K562 (cell line): ENCODE measurements at regions not wholly inside any gene's neighbourhood (a gene's known extent, or its start where the extent isn't known, plus 50 kb on each side); places are given as distances from the start of the nearest gene placed in this dataset.

Experiments used
- ATAC-seq: fragments of 200-7000 bp; cut with Tn5 transposase; 3 replicates; pipeline ENCODE4 v1.9.1; 2020; ENCODE audit warnings: moderate library complexity
- BruUV-seq: library from RNA; stranded (reverse); fragments of 400-500 nt; replicated peaks from 2 replicates; lab custom pipeline; 2021; lab: Mats Ljungman, UMichigan
- CTCF ChIA-PET: fragments of 300-600 bp; formaldehyde crosslinking; extraction: SDS; loops from one replicate; lab custom pipeline; 2021; ENCODE audit warnings: low intra/inter-chr PET ratio; lab: Yijun Ruan, JAX
- POLR2A ChIA-PET: fragments of 300-600, 350-650 bp; sonication (Branson Sonifier 250); formaldehyde crosslinking; extraction: SDS; loops from one replicate; lab custom pipeline; 2021; ENCODE audit warnings: antibody characterized with exemption, inconsistent platforms; lab: Yijun Ruan, JAX
- DNase-seq, 4 experiments: peaks; one replicate each; pipeline versions ENCODE4 v3.0.0 to v3.0.0-alpha.2; 2011 to 2018; ENCODE audit warnings: low spot score in 3 of 4, mixed read lengths in 3 of 4; ENCODE audit errors: extremely low read depth in 1 of 4
- FAIRE-seq: peaks from 2 replicates; lab custom pipeline; 2011; peaks lifted over from hg19 to GRCh38; lab: Jason Lieb, UNC
- H2AFZ ChIP-seq: 2 replicates; pipeline ENCODE4 v1.6.0; 2011; ENCODE audit warnings: low read depth, low read length, control low read depth, inconsistent platforms
- H3K27ac ChIP-seq: fragments of 200-600 bp; 3 replicates; pipeline ENCODE4 v1.8.0; 2011; ENCODE audit warnings: low read depth, mild to moderate bottlenecking, control low read depth, inconsistent platforms, low read length, moderate library complexity, mixed read lengths; ENCODE audit errors: extremely low read depth
- H3K27me3 ChIP-seq, 2 experiments: fragments of 300-600 bp in 1 of 2; 2 replicates in 1 of 2; 3 replicates in 1 of 2; pipeline versions ENCODE4 v1.6.0 to v1.8.0; 2011; ENCODE audit warnings: inconsistent platforms in 2 of 2, low read length in 2 of 2, mild to moderate bottlenecking in 1 of 2, mixed read lengths in 1 of 2, moderate library complexity in 1 of 2; ENCODE audit not compliant: control insufficient read depth in 2 of 2, insufficient read depth in 2 of 2
- H3K36me3 ChIP-seq: fragments of 300-600 bp; 3 replicates; pipeline ENCODE4 v1.8.0; 2011; ENCODE audit warnings: mild to moderate bottlenecking, low read length, inconsistent platforms; ENCODE audit not compliant: control insufficient read depth, insufficient read depth
- H3K4me1 ChIP-seq, 2 experiments: fragments of 200-600 bp in 1 of 2; replicated peaks in 1 of 2; 2 replicates in 1 of 2; 3 replicates in 1 of 2; pipeline versions ENCODE4 v1.5.1 to v1.8.0; 2011; ENCODE audit warnings: inconsistent platforms in 2 of 2, low read length in 2 of 2, mild to moderate bottlenecking in 1 of 2, mixed read lengths in 1 of 2, moderate library complexity in 1 of 2; ENCODE audit not compliant: control insufficient read depth in 2 of 2, insufficient read depth in 2 of 2
- H3K4me2 ChIP-seq: 2 replicates; pipeline ENCODE4 v1.6.1; 2011; ENCODE audit warnings: low read length, control low read depth, inconsistent platforms, mixed read lengths; ENCODE audit not compliant: insufficient read depth
- H3K4me3 ChIP-seq: fragments of 200-600 bp; sonication (generic), shearing (Covaris generic); 2 replicates; pipeline ENCODE4 v1.5.1; 2016; ENCODE audit warnings: control low read depth, inconsistent platforms
- H3K79me2 ChIP-seq: fragments of 200-600 bp; 3 replicates; pipeline ENCODE4 v1.8.0; 2011; ENCODE audit warnings: low read length, inconsistent platforms; ENCODE audit not compliant: control insufficient read depth, insufficient read depth
- H3K9ac ChIP-seq, 2 experiments: 2 replicates each; pipeline versions ENCODE4 v1.6.0 to v1.6.1; 2011; ENCODE audit warnings: low read depth in 2 of 2, low read length in 2 of 2, control low read depth in 1 of 2, inconsistent platforms in 1 of 2, mild to moderate bottlenecking in 1 of 2, mixed read lengths in 1 of 2; ENCODE audit not compliant: insufficient read depth in 1 of 2
- H3K9me1 ChIP-seq: one replicate; pipeline ENCODE4 v1.6.0; 2011; ENCODE audit warnings: inconsistent platforms, mild to moderate bottlenecking, low read length, moderate library complexity; ENCODE audit not compliant: control insufficient read depth, insufficient read depth
- H3K9me3 ChIP-seq: replicated peaks from 2 replicates; pipeline ENCODE4 v1.5.1; 2011; ENCODE audit warnings: low read depth, low read length, inconsistent platforms; ENCODE audit not compliant: control insufficient read depth, insufficient read depth
- H4K20me1 ChIP-seq: replicated peaks from 2 replicates; pipeline ENCODE4 v1.6.1; 2011; ENCODE audit warnings: low read length, inconsistent platforms, mixed read lengths; ENCODE audit not compliant: control insufficient read depth, insufficient read depth
- CEBPZ ChIP-seq: fragments of 150-350 bp; IDR thresholded peaks from 2 replicates; pipeline ENCODE4 v1.6.1; 2014; ENCODE audit warnings: low read depth, mild to moderate bottlenecking, low read length, borderline replicate concordance
- GTF2A2 ChIP-seq: IDR thresholded peaks from 2 replicates; pipeline ENCODE4 v1.6.1; 2016; ENCODE audit warnings: mild to moderate bottlenecking, missing genetic modification characterization, missing compliant biosample characterization
- HMG20A ChIP-seq: fragments of 450-650 bp; formaldehyde crosslinking; conservative IDR thresholded peaks from 2 replicates; pipeline ENCODE4 v1.4.0; 2020; ENCODE audit warnings: mild to moderate bottlenecking, mixed read lengths
- IFI16 ChIP-seq: fragments of 250-450 bp; sonication (Bioruptor Pico); IDR thresholded peaks from 2 replicates; pipeline ENCODE4 v2.1.2; 2022; ENCODE audit warnings: mild to moderate bottlenecking, inconsistent platforms
- MCM3 ChIP-seq: fragments of 450-650 bp; IDR thresholded peaks from 2 replicates; pipeline ENCODE4 v1.6.1; 2016
- POLR2G ChIP-seq: fragments of 200-400 bp; formaldehyde crosslinking; IDR thresholded peaks from 2 replicates; pipeline ENCODE4 v1.6.1; 2017; ENCODE audit warnings: low read depth, mild to moderate bottlenecking, antibody characterized with exemption, low read length, moderate library complexity
- POLR3G ChIP-seq: IDR thresholded peaks from 2 replicates; pipeline ENCODE4 v1.6.1; 2011; ENCODE audit not compliant: insufficient read length, insufficient replicate concordance; ENCODE audit errors: extremely low read depth
- RBM25 ChIP-seq: fragments of 200-400 bp; formaldehyde crosslinking; IDR thresholded peaks from 2 replicates; pipeline ENCODE4 v1.6.1; 2018; ENCODE audit warnings: low read length, low read depth, moderate library complexity; ENCODE audit not compliant: severe bottlenecking
- RBM34 ChIP-seq: fragments of 200-400 bp; formaldehyde crosslinking; IDR thresholded peaks from 2 replicates; pipeline ENCODE4 v1.6.1; 2018; ENCODE audit warnings: low read length, borderline replicate concordance; ENCODE audit not compliant: insufficient read depth
- ZC3H4 ChIP-seq: sonication (generic); formaldehyde crosslinking; IDR thresholded peaks from 2 replicates; pipeline ENCODE4 v1.9.0; 2021; ENCODE audit warnings: missing genetic modification reagents, borderline replicate concordance
- ZKSCAN8 ChIP-seq: fragments of 200-800 bp; sonication (Bioruptor generic); IDR thresholded peaks from 2 replicates; pipeline ENCODE4 v1.6.1; 2016; ENCODE audit warnings: missing genetic modification characterization, missing compliant biosample characterization
- ZNF354B ChIP-seq: fragments of 250-450 bp; sonication (Bioruptor Pico); IDR thresholded peaks from 2 replicates; pipeline ENCODE4 v1.4.0; 2020
- ZNF445 ChIP-seq: fragments of 250-450 bp; sonication (Bioruptor Pico); IDR thresholded peaks from 2 replicates; pipeline ENCODE4 v1.4.0; 2020; ENCODE audit warnings: low read depth, mild to moderate bottlenecking, moderate library complexity
- ZNF764 ChIP-seq: fragments of 250-450 bp; sonication (Bioruptor Pico); IDR thresholded peaks from 2 replicates; pipeline ENCODE4 v1.4.0; 2020; ENCODE audit warnings: low read depth, mild to moderate bottlenecking, moderate library complexity
- WGBS: fragments of 100-300 bp; shearing (Covaris generic); methylation state at CpG from one replicate; pipeline ENCODE4 v1.1.6; 2016; ENCODE audit warnings: low coverage, mixed read lengths; ENCODE audit not compliant: insufficient coverage; ENCODE audit errors: missing lambda C conversion rate; 5-methylcytosine and 5-hydroxymethylcytosine counted together
- in situ Hi-C: fragments of 300-500 bp; cut with MboI; formaldehyde crosslinking; loops from 4 replicates; pipeline ENCODE4 v1.15.0; 2018; ENCODE audit warnings: inconsistent platforms, mixed read lengths
- intact Hi-C: fragments of 100-400 bp; cut with micrococcal nuclease; formaldehyde crosslinking; loops from 2 replicates; pipeline ENCODE4 v1.14.2; 2022
- TF ChIP-seq, protein P1 (sequence below): fragments of 450-650 bp; IDR thresholded peaks from 2 replicates; pipeline ENCODE4 v1.6.1; 2018; ENCODE audit warnings: mild to moderate bottlenecking, low read depth; ENCODE audit not compliant: partially characterized antibody

DNA sequence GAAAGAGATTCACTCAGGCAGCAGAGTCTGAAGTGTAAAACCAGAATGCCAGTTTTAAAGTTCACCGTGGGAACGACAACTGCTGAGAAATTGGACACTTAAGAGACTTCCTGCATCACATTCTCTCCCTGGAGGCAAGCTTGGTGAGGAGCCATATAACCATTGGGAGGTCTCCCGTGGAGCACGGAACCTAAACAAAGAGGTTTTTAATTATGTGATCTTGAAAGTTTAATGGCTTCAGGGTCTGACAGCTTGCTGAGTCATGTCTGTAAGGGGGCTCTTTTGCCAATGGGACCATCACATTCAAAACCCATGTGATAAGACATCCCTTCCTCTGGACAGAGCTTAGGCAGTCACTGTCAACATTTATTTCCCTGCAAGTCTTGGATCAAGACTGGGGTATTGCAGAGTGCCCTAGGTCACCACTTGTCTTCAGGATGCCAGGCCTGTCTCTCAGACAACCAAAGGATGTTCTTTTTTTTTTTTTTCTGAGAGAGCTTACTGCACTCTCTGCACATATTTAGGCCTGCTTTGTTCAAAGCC lies 674.4 kb downstream of the TYW1 start:
- H3K9me3 ChIP-seq, result no peaks in the 10 kb centered on the region
- ATAC-seq (no peak), DNase-seq (no peak), FAIRE-seq (no peak)
- H3K79me2 ChIP-seq, result no peaks in the 10 kb centered on the region
- no peaks in the 10 kb centered on the region for H3K36me3 ChIP-seq
- no TSS peak for BruUV-seq
- H3K4me2 ChIP-seq, result no peak overlapping the region
- no peaks in the 10 kb centered on the region; the same call in 1 of the 2 replicates for H4K20me1 ChIP-seq
- H3K4me3 ChIP-seq, result no peak overlapping the region
- CTCF ChIA-PET, result no interaction called here
- intact Hi-C loops, result no loop called here
- H3K9me1 ChIP-seq, result no peaks in the 10 kb centered on the region
- no peaks in the 10 kb centered on the region for H3K4me1 ChIP-seq
- in situ Hi-C loops, result no loop called here
- WGBS, result 0% methylated on average over 4 of the region's 4 CpGs
- no peak overlapping the region for H3K9ac ChIP-seq
- no peaks in the 10 kb centered on the region for H3K27me3 ChIP-seq
- H3K27ac ChIP-seq, result no peak overlapping the region
- POLR2A ChIA-PET, result no interaction called here
- TF ChIP-seq RBM25 (no peak), RBM34 (no peak), POLR2G (no peak), IFI16 (CRISPR knock-in tag) (no peak), HMG20A (CRISPR knock-in tag) (no peak), MCM3 (no peak), ZNF354B (CRISPR knock-in tag) (no peak), ZC3H4 (CRISPR knock-in tag) (no peak), GTF2A2 (no peak), POLR3G (no peak), ZNF445 (CRISPR knock-in tag) (no peak), ZKSCAN8 (CRISPR knock-in tag) (no peak), CEBPZ (no peak), ZNF764 (CRISPR knock-in tag) (no peak)
- TF ChIP-seq, protein P1, sequence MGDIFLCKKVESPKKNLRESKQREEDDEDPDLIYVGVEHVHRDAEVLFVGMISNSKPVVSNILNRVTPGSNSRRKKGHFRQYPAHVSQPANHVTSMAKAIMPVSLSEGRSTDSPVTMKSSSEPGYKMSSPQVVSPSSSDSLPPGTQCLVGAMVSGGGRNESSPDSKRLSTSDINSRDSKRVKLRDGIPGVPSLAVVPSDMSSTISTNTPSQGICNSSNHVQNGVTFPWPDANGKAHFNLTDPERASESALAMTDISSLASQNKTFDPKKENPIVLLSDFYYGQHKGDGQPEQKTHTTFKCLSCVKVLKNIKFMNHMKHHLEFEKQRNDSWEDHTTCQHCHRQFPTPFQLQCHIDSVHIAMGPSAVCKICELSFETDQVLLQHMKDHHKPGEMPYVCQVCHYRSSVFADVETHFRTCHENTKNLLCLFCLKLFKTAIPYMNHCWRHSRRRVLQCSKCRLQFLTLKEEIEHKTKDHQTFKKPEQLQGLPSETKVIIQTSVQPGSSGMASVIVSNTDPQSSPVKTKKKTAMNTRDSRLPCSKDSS, result no peak
- H2AFZ ChIP-seq, result no peak overlapping the region
